IMR-90 (cell line): ENCODE measurements at regions not wholly inside any gene's neighbourhood (a gene's known extent, or its start where the extent isn't known, plus 50 kb on each side); places are given as distances from the start of the nearest gene placed in this dataset.

Experiments used
- ATAC-seq: fragments of 200-7000 bp; cut with Tn5 transposase; 2 replicates; pipeline ENCODE4 v1.9.1; 2020; ENCODE audit warnings: low read depth, mild to moderate bottlenecking, moderate library complexity
- BruUV-seq: library from RNA; stranded (reverse); fragments of 400-500 nt; replicated peaks from 2 replicates; lab custom pipeline; 2021; lab: Mats Ljungman, UMichigan
- CTCF ChIA-PET: fragments of 300-600 bp; formaldehyde crosslinking; extraction: SDS; loops from one replicate; lab custom pipeline; 2021; ENCODE audit warnings: antibody characterized with exemption; lab: Yijun Ruan, JAX
- POLR2A ChIA-PET: fragments of 300-600 bp; sonication (Branson Sonifier 250); formaldehyde crosslinking; loops from one replicate; lab custom pipeline; 2022; ENCODE audit warnings: antibody characterized with exemption; ENCODE audit not compliant: unreplicated experiment; lab: Charles Lee
- DNase-seq: peaks from one replicate; pipeline ENCODE4 v3.0.0; 2013
- H2AFZ ChIP-seq: replicated peaks from 2 replicates; pipeline ENCODE3; 2013; ENCODE audit warnings: low read length, mild to moderate bottlenecking; ENCODE audit not compliant: poor library complexity
- H2AK5ac ChIP-seq: 2 replicates; pipeline ENCODE4 v1.6.1; 2013; ENCODE audit warnings: low read depth, low read length, inconsistent platforms
- H2AK9ac ChIP-seq: replicated peaks from 2 replicates; pipeline ENCODE3; 2013; ENCODE audit warnings: mild to moderate bottlenecking, low read depth, low read length, moderate library complexity; ENCODE audit not compliant: poor library complexity
- H2BK120ac ChIP-seq: 2 replicates; pipeline ENCODE4 v1.6.1; 2013; ENCODE audit warnings: low read depth, low read length, inconsistent platforms
- H2BK15ac ChIP-seq: 3 replicates; pipeline ENCODE4 v1.6.1; 2013; ENCODE audit warnings: low read depth, low read length, inconsistent platforms
- H2BK20ac ChIP-seq: 2 replicates; pipeline ENCODE4 v1.6.1; 2013; ENCODE audit warnings: low read depth, mild to moderate bottlenecking, inconsistent platforms, low read length, moderate library complexity
- H2BK5ac ChIP-seq: 2 replicates; pipeline ENCODE4 v1.6.1; 2013; ENCODE audit warnings: mild to moderate bottlenecking, low read depth, low read length, inconsistent platforms; ENCODE audit not compliant: poor library complexity, severe bottlenecking
- H3K14ac ChIP-seq: replicated peaks from 2 replicates; pipeline ENCODE4 v1.6.1; 2013; ENCODE audit warnings: low read depth, low read length, inconsistent platforms
- H3K18ac ChIP-seq: 2 replicates; pipeline ENCODE4 v1.6.1; 2013; ENCODE audit warnings: low read depth, low read length, control low read depth
- H3K23ac ChIP-seq: 2 replicates; pipeline ENCODE4 v1.6.1; 2013; ENCODE audit warnings: low read depth, low read length, inconsistent platforms
- H3K27ac ChIP-seq: 2 replicates; pipeline ENCODE4 v1.5.1; 2013; ENCODE audit warnings: mild to moderate bottlenecking, control low read depth, low read length; ENCODE audit not compliant: insufficient read depth
- H3K27me3 ChIP-seq: 2 replicates; pipeline ENCODE4 v1.6.1; 2013; ENCODE audit warnings: low read length; ENCODE audit not compliant: control insufficient read depth, insufficient read depth
- H3K36me3 ChIP-seq: 2 replicates; pipeline ENCODE4 v1.6.1; 2013; ENCODE audit warnings: low read length, mixed read lengths; ENCODE audit not compliant: control insufficient read depth, insufficient read depth
- H3K4ac ChIP-seq: 2 replicates; pipeline ENCODE4 v1.6.1; 2013; ENCODE audit warnings: low read depth, low read length, inconsistent platforms
- H3K4me1 ChIP-seq: 2 replicates; pipeline ENCODE4 v1.6.1; 2013; ENCODE audit warnings: low read length, mixed read lengths; ENCODE audit not compliant: control insufficient read depth, insufficient read depth
- H3K4me2 ChIP-seq: 2 replicates; pipeline ENCODE4 v1.6.1; 2013; ENCODE audit warnings: low read depth, mild to moderate bottlenecking, control low read depth, low read length, moderate library complexity
- H3K4me3 ChIP-seq: 2 replicates; pipeline ENCODE4 v1.5.1; 2013; ENCODE audit warnings: low read depth, mild to moderate bottlenecking, control low read depth, low read length, moderate library complexity; ENCODE audit not compliant: insufficient read depth
- H3K56ac ChIP-seq: 2 replicates; pipeline ENCODE4 v1.6.1; 2013; ENCODE audit warnings: low read length, inconsistent platforms; ENCODE audit not compliant: insufficient read depth; ENCODE audit errors: extremely low read depth
- H3K79me1 ChIP-seq, 2 experiments: 2 replicates each; pipeline ENCODE4 v1.6.1; 2013; ENCODE audit warnings: low read length in 2 of 2, inconsistent platforms in 1 of 2, low read depth in 1 of 2
- H3K9ac ChIP-seq: 2 replicates; pipeline ENCODE4 v1.6.1; 2013; ENCODE audit warnings: low read depth, low read length, control low read depth
- H3K9me1 ChIP-seq: 2 replicates; pipeline ENCODE4 v1.6.1; 2013; ENCODE audit warnings: low read length, inconsistent platforms; ENCODE audit not compliant: insufficient read depth
- H3K9me3 ChIP-seq: 2 replicates; pipeline ENCODE4 v1.6.1; 2013; ENCODE audit warnings: low read length; ENCODE audit not compliant: control insufficient read depth, insufficient read depth
- H4K20me1 ChIP-seq: 2 replicates; pipeline ENCODE4 v1.6.1; 2013; ENCODE audit warnings: low read length, inconsistent platforms; ENCODE audit not compliant: insufficient read depth
- H4K5ac ChIP-seq: 2 replicates; pipeline ENCODE4 v1.6.1; 2013; ENCODE audit warnings: mild to moderate bottlenecking, low read depth, low read length, control low read depth
- H4K8ac ChIP-seq, 2 experiments: 2 replicates each; pipeline ENCODE4 v1.6.1; 2013; ENCODE audit warnings: low read depth in 2 of 2, low read length in 2 of 2, control low read depth in 1 of 2, inconsistent platforms in 1 of 2
- H4K91ac ChIP-seq: 2 replicates; pipeline ENCODE4 v1.6.1; 2013; ENCODE audit warnings: low read depth, low read length, inconsistent platforms; ENCODE audit not compliant: insufficient read depth
- FOS ChIP-seq: fragments of 150-350 bp; IDR thresholded peaks from 2 replicates; pipeline ENCODE4 v1.6.1; 2016; ENCODE audit warnings: low read depth, low read length
- MAZ ChIP-seq: IDR thresholded peaks from 2 replicates; pipeline ENCODE4 v1.6.1; 2012; ENCODE audit warnings: low read depth, mild to moderate bottlenecking, low read length, improper control_type of control experiment, moderate library complexity, borderline replicate concordance
- MXI1 ChIP-seq: IDR thresholded peaks from 2 replicates; pipeline ENCODE4 v1.6.1; 2012; ENCODE audit warnings: low read depth, mild to moderate bottlenecking, low read length, moderate library complexity, borderline replicate concordance
- NFE2L2 ChIP-seq: fragments of 150-350 bp; IDR thresholded peaks from 2 replicates; pipeline ENCODE4 v1.6.1; 2016; ENCODE audit warnings: low read depth, mild to moderate bottlenecking, low read length
- RCOR1 ChIP-seq: IDR thresholded peaks from 2 replicates; pipeline ENCODE4 v1.6.1; 2012; ENCODE audit warnings: mild to moderate bottlenecking, low read length, improper control_type of control experiment; ENCODE audit not compliant: insufficient replicate concordance
- RFX5 ChIP-seq: IDR thresholded peaks from 2 replicates; pipeline ENCODE4 v1.8.0; 2012; ENCODE audit warnings: low read depth, mild to moderate bottlenecking, low read length, moderate library complexity
- USF2 ChIP-seq: fragments of 150-350 bp; IDR thresholded peaks from 2 replicates; pipeline ENCODE4 v1.6.1; 2017; ENCODE audit warnings: mild to moderate bottlenecking, antibody characterized with exemption, low read length, low read depth
- WGBS, 2 experiments: methylation state at CpG; one replicate each; pipeline versions ENCODE4 v1.1.5 to v1.1.7; 2013; ENCODE audit warnings: missing lambda C conversion rate in 2 of 2; ENCODE audit not compliant: insufficient read length in 1 of 2; ENCODE audit errors: extremely low coverage in 2 of 2; 5-methylcytosine and 5-hydroxymethylcytosine counted together
- dilution Hi-C: fragments of 300-500 bp; cut with HindIII; formaldehyde crosslinking; loops from one replicate; pipeline ENCODE4 v1.14.3; 2018; ENCODE audit warnings: low sequenced_read_pairs; ENCODE audit not compliant: unreplicated experiment
- in situ Hi-C: fragments of 300-500 bp; cut with MboI; formaldehyde crosslinking; loops from 3 replicates; pipeline ENCODE4 v1.14.3; 2019; ENCODE audit warnings: low sequenced_read_pairs, inconsistent platforms, mixed read lengths
- intact Hi-C: fragments of 100-400 bp; cut with micrococcal nuclease; formaldehyde crosslinking; loops from 2 replicates; pipeline ENCODE4 v1.10.0; 2022
- TF ChIP-seq, protein P1 (sequence below): conservative IDR thresholded peaks from 2 replicates; pipeline ENCODE4 v1.5.1; 2012; ENCODE audit warnings: mild to moderate bottlenecking, low read depth, low read length, improper control_type of control experiment

- ATAC-seq = no peak
- H3K4me1 ChIP-seq = no peaks in the 10 kb centered on the region
- no TSS peak for BruUV-seq
- H3K9ac ChIP-seq = no peak overlapping the region
- no peaks in the 10 kb centered on the region for H3K27me3 ChIP-seq
- WGBS, 2 experiments = no CpG with 5 or more reads among the region's 2 CpGs
- dilution Hi-C loops (no loop called here), in situ Hi-C loops (no loop called here), intact Hi-C loops (no loop called here)
- H3K18ac ChIP-seq = no peak overlapping the region
- no peak overlapping the region for H3K23ac ChIP-seq
- no peak overlapping the region for H4K91ac ChIP-seq
- no peaks in the 10 kb centered on the region for H4K20me1 ChIP-seq
- no peak overlapping the region for H3K4me3 ChIP-seq
- no peaks in the 10 kb centered on the region for H3K79me1 ChIP-seq
- H3K14ac ChIP-seq = no peak overlapping the region
- H3K9me1 ChIP-seq = no peaks in the 10 kb centered on the region
- H2BK20ac ChIP-seq = no peak overlapping the region
- ChIA-PET POLR2A (no interaction called here), CTCF (no interaction called here)
- H2AK9ac ChIP-seq = no peak overlapping the region
- no peaks in the 10 kb centered on the region for H3K36me3 ChIP-seq
- H3K4me2 ChIP-seq = no peak overlapping the region
- TF ChIP-seq NFE2L2 (no peak), MXI1 (no peak), RFX5 (no peak), RCOR1 (no peak), USF2 (no peak), MAZ (no peak), FOS (no peak)
- TF ChIP-seq, protein P1, sequence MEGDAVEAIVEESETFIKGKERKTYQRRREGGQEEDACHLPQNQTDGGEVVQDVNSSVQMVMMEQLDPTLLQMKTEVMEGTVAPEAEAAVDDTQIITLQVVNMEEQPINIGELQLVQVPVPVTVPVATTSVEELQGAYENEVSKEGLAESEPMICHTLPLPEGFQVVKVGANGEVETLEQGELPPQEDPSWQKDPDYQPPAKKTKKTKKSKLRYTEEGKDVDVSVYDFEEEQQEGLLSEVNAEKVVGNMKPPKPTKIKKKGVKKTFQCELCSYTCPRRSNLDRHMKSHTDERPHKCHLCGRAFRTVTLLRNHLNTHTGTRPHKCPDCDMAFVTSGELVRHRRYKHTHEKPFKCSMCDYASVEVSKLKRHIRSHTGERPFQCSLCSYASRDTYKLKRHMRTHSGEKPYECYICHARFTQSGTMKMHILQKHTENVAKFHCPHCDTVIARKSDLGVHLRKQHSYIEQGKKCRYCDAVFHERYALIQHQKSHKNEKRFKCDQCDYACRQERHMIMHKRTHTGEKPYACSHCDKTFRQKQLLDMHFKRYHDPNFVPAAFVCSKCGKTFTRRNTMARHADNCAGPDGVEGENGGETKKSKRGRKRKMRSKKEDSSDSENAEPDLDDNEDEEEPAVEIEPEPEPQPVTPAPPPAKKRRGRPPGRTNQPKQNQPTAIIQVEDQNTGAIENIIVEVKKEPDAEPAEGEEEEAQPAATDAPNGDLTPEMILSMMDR = no peak
- H3K4ac ChIP-seq = no peak overlapping the region
- no peak overlapping the region for H2AFZ ChIP-seq
- no peak overlapping the region for H4K8ac ChIP-seq
- no peak for DNase-seq
- H2BK15ac ChIP-seq = no peak overlapping the region
- no peak overlapping the region for H2AK5ac ChIP-seq
- no peak overlapping the region for H2BK5ac ChIP-seq
- H4K5ac ChIP-seq = no peak overlapping the region
- no peak overlapping the region for H3K56ac ChIP-seq
- no peak overlapping the region for H2BK120ac ChIP-seq
- H3K9me3 ChIP-seq = peaks cover 2% of the 10 kb centered on the region; the same call in 1 of the 2 replicates
- no peak overlapping the region for H3K27ac ChIP-seq
These were observed 382.3 kb upstream of the NXPH2 start for GRCh38 chr2:139162456-139162855.
